HG02943 (cell line): ENCODE measurements at regions not wholly inside any gene's neighbourhood (a gene's known extent, or its start where the extent isn't known, plus 50 kb on each side); places are given as distances from the start of the nearest gene placed in this dataset.

Source experiments
- ATAC-seq: cut with Tn5 transposase; IDR thresholded peaks from one replicate; pipeline ENCODE4 v1.9.1; 2021; ENCODE audit warnings: mild to moderate bottlenecking, low read depth, moderate library complexity; ENCODE audit not compliant: unreplicated experiment

- ATAC-seq, result no peak
Observed at GRCh38 chr20:11015440-11015839, 341.6 kb upstream of the JAG1 start.

GRCh38 chr20:11017446-11017845 is 343.6 kb upstream of the JAG1 start:
- ATAC-seq, result no peak

- no peak for ATAC-seq
Observed at GRCh38 chr20:11018668-11019170, 344.9 kb upstream of the JAG1 start.

GRCh38 chr20:11020712-11021111 is 346.9 kb upstream of the JAG1 start:
- ATAC-seq, result no peak

DNA sequence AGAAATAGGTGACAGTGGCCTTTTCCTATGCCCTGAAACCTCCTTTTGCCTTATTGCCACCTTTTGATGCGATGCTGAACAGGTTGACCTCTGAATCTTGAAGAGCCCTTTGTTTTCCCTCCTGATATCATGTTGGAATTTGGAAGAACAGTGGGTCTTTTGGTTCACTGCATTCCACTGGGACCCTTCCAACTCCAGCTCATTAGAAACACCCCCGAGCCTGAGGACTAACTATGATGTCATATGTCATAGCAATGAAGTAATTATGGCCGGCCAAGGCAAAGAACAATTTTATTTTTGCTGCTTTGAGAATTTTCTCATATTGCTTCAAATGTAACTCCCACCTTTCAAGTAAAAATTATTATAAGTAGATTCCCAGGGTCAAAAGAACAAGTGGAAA is 353.4 kb upstream of the JAG1 start:
- ATAC-seq, result no peak

DNA sequence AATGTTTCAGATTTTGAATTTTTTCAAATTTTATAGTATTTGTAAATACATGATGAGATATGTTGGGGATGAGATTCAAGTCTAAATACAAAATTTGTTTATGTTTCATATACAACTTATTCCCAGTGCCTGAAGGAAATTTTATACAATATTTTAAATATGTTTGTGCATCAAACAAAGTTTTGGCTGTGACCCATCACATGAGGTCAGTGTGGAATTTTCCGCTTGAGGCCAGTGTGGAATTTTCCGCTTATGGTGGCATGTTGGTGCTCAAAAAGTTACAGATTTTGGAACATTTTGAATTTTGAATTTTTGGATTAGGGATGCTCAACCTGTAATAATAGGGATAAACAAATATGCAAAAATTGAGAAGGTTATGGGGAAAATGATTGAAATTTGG is 356.6 kb upstream of the JAG1 start:
- ATAC-seq, result no peak

- no peak for ATAC-seq
Observed at GRCh38 chr20:11031300-11031699, 357.5 kb upstream of the JAG1 start.

DNA sequence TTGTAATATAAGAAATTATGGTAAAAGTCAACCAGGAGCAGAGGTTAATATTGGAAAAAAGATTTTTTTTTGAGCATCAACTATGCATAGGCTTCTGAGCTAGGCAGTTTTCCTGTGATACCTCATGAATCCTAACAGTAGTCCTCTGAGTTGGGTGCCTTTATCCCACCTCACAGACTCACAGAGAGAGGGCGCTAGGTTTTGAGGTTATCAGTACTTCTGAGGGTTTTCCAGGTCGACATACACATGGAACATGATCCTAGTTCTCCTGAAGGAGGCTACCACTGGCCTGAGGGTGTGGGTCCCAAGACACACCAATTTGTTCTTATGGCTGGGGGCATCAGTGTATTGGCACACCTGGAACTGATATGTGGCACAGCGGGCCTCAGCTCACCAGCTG is 358.8 kb upstream of the JAG1 start:
- no peak for ATAC-seq

DNA sequence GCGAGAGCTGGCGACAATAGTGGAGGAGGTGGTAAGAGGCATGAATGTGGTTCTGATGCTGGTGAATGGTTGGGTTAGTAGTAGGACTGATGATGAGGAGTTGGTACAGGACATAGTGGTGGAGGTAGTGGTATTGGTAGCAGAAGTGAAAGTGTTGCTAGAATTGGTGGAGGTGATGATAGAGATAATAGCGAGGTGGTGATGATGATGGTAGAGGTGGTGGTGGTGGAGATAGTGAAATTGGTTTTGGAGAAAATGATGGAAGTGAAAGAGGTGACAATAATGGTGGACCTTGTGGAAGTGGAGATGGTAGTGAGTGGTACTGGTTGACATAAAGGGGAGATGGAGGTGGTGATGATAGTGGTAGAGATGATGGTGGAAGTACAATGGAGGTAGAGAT is 360.2 kb upstream of the JAG1 start:
- ATAC-seq, result no peak

GRCh38 chr20:11035211-11035610 is 361.4 kb upstream of the JAG1 start:
- ATAC-seq, result no peak

GRCh38 chr20:11041396-11041795 is 367.6 kb upstream of the JAG1 start:
- no peak for ATAC-seq

- ATAC-seq, result no peak
Observed at GRCh38 chr20:11043001-11043400, 369.2 kb upstream of the JAG1 start.

DNA sequence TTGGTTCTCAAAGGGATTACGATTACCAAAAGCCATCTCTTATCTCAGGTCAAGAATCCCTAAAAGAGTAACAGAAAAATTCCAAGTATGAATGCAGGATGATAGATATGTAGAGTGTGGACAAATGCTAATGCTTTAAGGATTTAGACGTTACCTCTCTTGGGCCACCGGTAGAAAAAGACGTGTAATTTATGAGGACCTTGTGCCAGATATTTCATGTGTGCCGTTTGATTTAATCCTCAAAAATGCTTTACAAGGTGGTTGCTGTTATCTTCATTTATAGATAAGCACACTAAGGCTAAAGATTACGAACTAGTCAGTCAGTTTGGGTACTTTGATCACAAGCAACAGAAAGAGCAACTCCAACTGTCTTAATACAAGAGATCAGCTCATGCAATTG is 370.8 kb upstream of the JAG1 start:
- no peak for ATAC-seq

- ATAC-seq, result no peak
Observed at GRCh38 chr20:11045412-11046175, 371.8 kb upstream of the JAG1 start.

GRCh38 chr20:11047559-11047958 is 373.8 kb upstream of the JAG1 start:
- no peak for ATAC-seq

DNA sequence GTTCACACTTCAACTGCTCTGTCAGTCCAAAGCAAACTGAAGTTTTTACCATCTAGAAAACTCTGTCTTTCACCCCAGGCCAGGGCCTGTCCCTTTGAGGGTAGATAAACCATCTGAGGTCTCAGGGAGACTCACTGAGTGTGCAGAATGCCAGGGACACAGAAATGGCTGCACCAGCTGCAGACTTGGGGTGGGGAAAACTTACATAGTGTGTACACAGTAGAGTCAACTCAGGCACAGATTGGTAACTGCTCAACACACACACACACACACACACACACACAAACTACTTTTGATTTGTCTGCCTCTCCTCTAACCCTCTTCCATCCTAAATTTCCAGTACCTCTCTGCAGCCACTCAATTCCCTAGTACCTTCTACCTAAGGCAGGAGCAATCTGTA is 374.9 kb upstream of the JAG1 start:
- ATAC-seq, result no peak

GRCh38 chr20:11050350-11050749 is 376.6 kb upstream of the JAG1 start:
- no peak for ATAC-seq

DNA sequence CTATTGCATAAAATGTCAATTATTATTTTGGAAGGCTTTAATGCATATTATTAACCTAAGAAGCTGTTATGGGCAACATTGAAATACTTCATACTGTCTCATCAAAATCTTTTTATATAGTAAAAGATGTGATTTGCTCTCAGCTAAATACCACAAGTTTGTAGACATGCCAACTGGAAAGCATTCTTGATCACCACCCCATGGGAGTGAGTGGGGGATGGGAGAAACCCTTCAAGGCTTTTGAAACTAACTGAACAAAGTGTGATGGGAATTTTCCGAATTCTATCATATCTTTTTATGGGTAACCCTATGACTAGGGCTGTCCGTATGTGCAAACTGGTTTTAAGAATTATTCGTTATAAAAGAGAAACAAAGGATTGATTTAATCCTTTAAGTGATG is 377.3 kb upstream of the JAG1 start:
- no peak for ATAC-seq

- ATAC-seq, result no peak
Observed at GRCh38 chr20:11053310-11053709, 379.5 kb upstream of the JAG1 start.

DNA sequence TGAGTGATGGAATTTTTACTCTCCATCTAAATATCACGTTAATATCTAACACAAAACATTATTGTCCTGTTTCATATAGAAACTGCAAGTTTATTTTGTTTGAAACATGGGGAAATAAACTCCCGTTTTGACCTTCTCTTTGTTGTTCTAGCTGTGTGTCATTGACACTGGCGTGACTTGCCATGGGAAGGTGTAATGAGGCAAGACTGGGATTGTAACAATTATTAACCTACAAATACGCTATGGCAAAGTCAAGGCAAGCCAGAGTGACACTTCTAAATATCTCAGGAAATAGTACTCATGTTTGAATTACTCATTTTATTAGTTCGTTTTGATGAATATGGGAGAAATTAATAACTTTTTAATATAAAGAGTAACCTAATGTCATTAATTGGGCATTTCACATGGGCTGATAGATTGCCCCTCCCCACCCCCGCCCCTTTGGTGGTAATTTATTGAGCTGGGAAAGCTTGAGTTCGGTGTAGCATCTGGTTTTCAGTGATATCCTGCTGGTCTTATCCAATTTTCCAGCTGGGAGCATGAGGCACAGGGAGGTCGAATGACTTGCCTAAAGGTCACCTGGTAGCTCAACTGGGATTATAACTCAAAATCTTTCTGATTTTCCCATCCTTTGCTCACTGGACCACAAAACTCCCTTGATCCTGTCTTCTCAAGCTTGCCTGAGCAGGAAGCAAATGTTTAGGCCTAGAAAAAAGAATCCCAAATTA is 380.6 kb upstream of the JAG1 start:
- no peak for ATAC-seq

GRCh38 chr20:11056414-11056813 is 382.6 kb upstream of the JAG1 start:
- ATAC-seq, result no peak

DNA sequence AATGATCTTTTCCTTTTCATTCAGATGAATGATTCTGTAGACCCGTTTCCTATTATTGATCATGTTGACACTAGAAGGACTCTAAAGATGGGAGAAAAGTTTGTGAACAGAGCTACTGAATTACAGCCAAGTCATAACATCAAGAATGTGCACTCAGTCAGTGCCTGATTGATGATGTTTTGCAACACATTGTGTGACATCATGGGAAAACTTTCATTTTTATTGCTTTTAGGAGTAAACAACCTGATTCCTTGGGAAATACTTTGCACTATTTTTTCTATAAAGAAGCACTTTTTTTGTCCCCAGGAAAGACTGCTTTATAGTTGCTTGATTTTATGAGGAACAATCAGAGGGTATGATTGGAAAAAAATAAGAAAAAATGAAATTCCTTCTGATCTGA is 383.8 kb upstream of the JAG1 start:
- no peak for ATAC-seq
